H1 (cell line): ENCODE measurements at regions not wholly inside any gene's neighbourhood (a gene's known extent, or its start where the extent isn't known, plus 50 kb on each side); places are given as distances from the start of the nearest gene placed in this dataset.

Source experiments
- CTCF ChIA-PET: fragments of 300-600 bp; sonication (Branson Sonifier 250); formaldehyde crosslinking; loops from one replicate; lab custom pipeline; 2021; ENCODE audit not compliant: partially characterized antibody; lab: Charles Lee
- POLR2A ChIA-PET: fragments of 300-600 bp; sonication (Branson Sonifier 250); formaldehyde crosslinking; loops from one replicate; lab custom pipeline; 2021; ENCODE audit warnings: inconsistent platforms; ENCODE audit not compliant: partially characterized antibody; lab: Charles Lee
- DNase-seq, 2 experiments: peaks; one replicate each; pipeline versions ENCODE4 v3.0.0 to v3.0.0-alpha.2; 2010 to 2022; ENCODE audit warnings: low spot score in 2 of 2, low read depth in 1 of 2, mixed read lengths in 1 of 2
- FAIRE-seq: peaks from 2 replicates; lab custom pipeline; 2011; peaks lifted over from hg19 to GRCh38; lab: Jason Lieb, UNC
- H2AFZ ChIP-seq: 2 replicates; pipeline ENCODE4 v1.8.1; 2012; ENCODE audit warnings: low read length, inconsistent platforms
- H2AK5ac ChIP-seq: 2 replicates; pipeline ENCODE4 v1.6.1; 2013; ENCODE audit warnings: low read depth, low read length
- H2BK120ac ChIP-seq: replicated peaks from 2 replicates; pipeline ENCODE3; 2013; ENCODE audit warnings: low read depth, low read length, inconsistent platforms
- H2BK12ac ChIP-seq: 2 replicates; pipeline ENCODE4 v1.6.1; 2013; ENCODE audit warnings: low read depth, low read length
- H2BK15ac ChIP-seq: 2 replicates; pipeline ENCODE4 v1.6.1; 2013; ENCODE audit warnings: low read length
- H2BK20ac ChIP-seq: 2 replicates; pipeline ENCODE4 v1.6.1; 2013; ENCODE audit warnings: low read length
- H2BK5ac ChIP-seq: 2 replicates; pipeline ENCODE4 v1.6.1; 2013; ENCODE audit warnings: low read depth, low read length
- H3K14ac ChIP-seq: 2 replicates; pipeline ENCODE4 v1.6.1; 2013; ENCODE audit warnings: inconsistent platforms; ENCODE audit not compliant: insufficient read length
- H3K18ac ChIP-seq: 2 replicates; pipeline ENCODE4 v1.6.1; 2013; ENCODE audit warnings: low read length; ENCODE audit errors: extremely low read depth
- H3K23ac ChIP-seq: 2 replicates; pipeline ENCODE4 v1.6.1; 2013; ENCODE audit warnings: inconsistent platforms; ENCODE audit not compliant: insufficient read length
- H3K23me2 ChIP-seq: 2 replicates; pipeline ENCODE4 v1.6.1; 2013; ENCODE audit warnings: low read depth, low read length
- H3K27ac ChIP-seq: 2 replicates; pipeline ENCODE4 v1.6.1; 2011; ENCODE audit warnings: low read depth, low read length, inconsistent platforms
- H3K27me3 ChIP-seq, 4 experiments: replicated peaks in 1 of 4; 1 replicate in 1 of 4; 2 replicates in 3 of 4; pipeline versions ENCODE4 v1.6.1 to v1.8.1; 2011 to 2013; ENCODE audit warnings: low read length in 3 of 4, mild to moderate bottlenecking in 3 of 4, inconsistent platforms in 2 of 4, mixed read lengths in 2 of 4, moderate library complexity in 1 of 4; ENCODE audit not compliant: control insufficient read depth in 3 of 4, insufficient read depth in 3 of 4; ENCODE audit errors: extremely low read depth in 1 of 4
- H3K36me3 ChIP-seq, 4 experiments: 2 replicates each; pipeline versions ENCODE4 v1.6.1 to v1.8.1; 2011 to 2013; ENCODE audit warnings: mild to moderate bottlenecking in 4 of 4, low read length in 3 of 4, moderate library complexity in 2 of 4, control low read depth in 1 of 4, inconsistent platforms in 1 of 4; ENCODE audit not compliant: insufficient read depth in 4 of 4, control insufficient read depth in 2 of 4
- H3K4ac ChIP-seq: replicated peaks from 2 replicates; pipeline ENCODE3; 2013; ENCODE audit warnings: low read length, low read depth, mixed read lengths, inconsistent platforms; ENCODE audit not compliant: insufficient read length
- H3K4me1 ChIP-seq, 4 experiments: replicated peaks in 1 of 4; 1 replicate in 1 of 4; 2 replicates in 3 of 4; pipeline versions ENCODE4 v1.6.1 to v1.8.1; 2011 to 2013; ENCODE audit warnings: low read length in 3 of 4, inconsistent platforms in 2 of 4, mixed read lengths in 1 of 4; ENCODE audit not compliant: insufficient read depth in 4 of 4, control insufficient read depth in 3 of 4
- H3K4me2 ChIP-seq, 2 experiments: 2 replicates each; pipeline versions ENCODE4 v1.6.1 to v1.8.1; 2011 to 2013; ENCODE audit warnings: low read depth in 2 of 2, low read length in 2 of 2, control low read depth in 1 of 2, inconsistent platforms in 1 of 2, mild to moderate bottlenecking in 1 of 2; ENCODE audit not compliant: insufficient read depth in 1 of 2
- H3K4me3 ChIP-seq, 4 experiments: fragments of 200-600, 300-600 bp in 1 of 4; sonication (generic), shearing (Covaris generic), sonication (Bioruptor Twin) in 1 of 4; 2 replicates each; pipeline versions ENCODE4 v1.5.1 to v1.8.1; 2011 to 2016; ENCODE audit warnings: low read length in 4 of 4, low read depth in 3 of 4, control low read depth in 2 of 4, inconsistent platforms in 2 of 4, mild to moderate bottlenecking in 2 of 4, mixed read lengths in 1 of 4, moderate library complexity in 1 of 4; ENCODE audit not compliant: insufficient read depth in 2 of 4; ENCODE audit errors: extremely low read depth in 1 of 4
- H3K56ac ChIP-seq: replicated peaks from 2 replicates; pipeline ENCODE3; 2013; ENCODE audit warnings: low read depth, mild to moderate bottlenecking, mixed read lengths, low read length, inconsistent platforms; ENCODE audit not compliant: insufficient read length
- H3K79me1 ChIP-seq: 2 replicates; pipeline ENCODE4 v1.6.1; 2013; ENCODE audit warnings: low read depth, low read length, control low read depth
- H3K79me2 ChIP-seq, 2 experiments: 2 replicates each; pipeline versions ENCODE4 v1.6.1 to v1.8.1; 2012 to 2013; ENCODE audit warnings: low read length in 2 of 2, mild to moderate bottlenecking in 2 of 2, inconsistent platforms in 1 of 2; ENCODE audit not compliant: insufficient read depth in 2 of 2, control insufficient read depth in 1 of 2
- H3K9ac ChIP-seq, 4 experiments: replicated peaks in 1 of 4; 1 replicate in 1 of 4; 2 replicates in 3 of 4; pipeline versions ENCODE4 v1.6.1 to v1.8.1; 2011 to 2013; ENCODE audit warnings: low read depth in 3 of 4, low read length in 3 of 4, control low read depth in 2 of 4, mild to moderate bottlenecking in 2 of 4, moderate library complexity in 2 of 4, inconsistent platforms in 1 of 4; ENCODE audit errors: extremely low read depth in 1 of 4
- H3K9me3 ChIP-seq, 2 experiments: 2 replicates each; pipeline versions ENCODE4 v1.6.1 to v1.8.1; 2012 to 2013; ENCODE audit warnings: mild to moderate bottlenecking in 2 of 2, moderate library complexity in 2 of 2, control low read depth in 1 of 2, inconsistent platforms in 1 of 2, low read depth in 1 of 2, low read length in 1 of 2, mixed read lengths in 1 of 2; ENCODE audit not compliant: insufficient read depth in 2 of 2
- H4K20me1 ChIP-seq, 2 experiments: replicated peaks in 1 of 2; 2 replicates each; pipeline versions ENCODE3 to v1.8.1; 2011 to 2013; ENCODE audit warnings: inconsistent platforms in 2 of 2, low read length in 2 of 2, mild to moderate bottlenecking in 1 of 2; ENCODE audit not compliant: insufficient read depth in 2 of 2, control insufficient read depth in 1 of 2
- H4K5ac ChIP-seq: 2 replicates; pipeline ENCODE4 v1.6.1; 2013; ENCODE audit warnings: low read length, low read depth, mixed read lengths, inconsistent platforms; ENCODE audit not compliant: insufficient read length
- H4K8ac ChIP-seq: 2 replicates; pipeline ENCODE4 v1.8.0; 2013; ENCODE audit warnings: mild to moderate bottlenecking, moderate library complexity, low read length, inconsistent platforms; ENCODE audit not compliant: insufficient read depth; ENCODE audit errors: extremely low read depth
- H4K91ac ChIP-seq: replicated peaks from 2 replicates; pipeline ENCODE3; 2013; ENCODE audit warnings: low read length, mixed read lengths, inconsistent platforms; ENCODE audit not compliant: insufficient read length
- KDM4A ChIP-seq: IDR thresholded peaks from one replicate; pipeline ENCODE4 v1.7.1; 2012; ENCODE audit warnings: low read depth, mild to moderate bottlenecking, moderate library complexity, low read length, inconsistent platforms; ENCODE audit not compliant: severe bottlenecking
- MAFK ChIP-seq: IDR thresholded peaks from 2 replicates; pipeline ENCODE4 v1.6.1; 2012; ENCODE audit warnings: low read depth, mild to moderate bottlenecking, improper control_type of control experiment, low read length
- POLR2AphosphoS5 ChIP-seq: IDR thresholded peaks from 2 replicates; pipeline ENCODE4 v1.6.1; 2011; ENCODE audit warnings: low read depth, low read length
- RAD21 ChIP-seq, 2 experiments: IDR thresholded peaks in 1 of 2; conservative IDR thresholded peaks in 1 of 2; 2 replicates each; pipeline ENCODE4 v1.6.1; 2011; ENCODE audit warnings: low read depth in 2 of 2, low read length in 2 of 2, improper control_type of control experiment in 1 of 2, inconsistent platforms in 1 of 2, mild to moderate bottlenecking in 1 of 2, moderate library complexity in 1 of 2
- SAP30 ChIP-seq: fragments of 300-600 bp; sonication (generic); IDR thresholded peaks from 2 replicates; pipeline ENCODE4 v1.7.1; 2012; ENCODE audit warnings: low read length, moderate library complexity, mild to moderate bottlenecking, inconsistent platforms; ENCODE audit not compliant: insufficient read depth, insufficient replicate concordance
- WGBS, 2 experiments: shearing (Covaris generic) in 1 of 2; methylation state at CpG; one replicate each; pipeline versions ENCODE4 v1.1.6 to v1.1.7; 2013 to 2015; ENCODE audit warnings: low lambda C conversion rate in 2 of 2, mixed read lengths in 2 of 2, inconsistent platforms in 1 of 2, low coverage in 1 of 2, missing lambda C conversion rate in 1 of 2; ENCODE audit not compliant: insufficient replicate concordance in 2 of 2, insufficient coverage in 1 of 2, insufficient read length in 1 of 2; ENCODE audit errors: extremely low coverage in 1 of 2, missing lambda C conversion rate in 1 of 2; 5-methylcytosine and 5-hydroxymethylcytosine counted together
- TF ChIP-seq, protein P1 (sequence below), 3 experiments: IDR thresholded peaks; 1 replicate in 2 of 3; 2 replicates in 1 of 3; pipeline versions ENCODE4 v1.5.1 to v1.6.1; 2011; ENCODE audit warnings: low read length in 3 of 3, mild to moderate bottlenecking in 3 of 3, inconsistent platforms in 2 of 3, low read depth in 1 of 3, moderate library complexity in 1 of 3; ENCODE audit not compliant: insufficient read depth in 1 of 3; ENCODE audit errors: control extremely low read depth in 1 of 3

DNA sequence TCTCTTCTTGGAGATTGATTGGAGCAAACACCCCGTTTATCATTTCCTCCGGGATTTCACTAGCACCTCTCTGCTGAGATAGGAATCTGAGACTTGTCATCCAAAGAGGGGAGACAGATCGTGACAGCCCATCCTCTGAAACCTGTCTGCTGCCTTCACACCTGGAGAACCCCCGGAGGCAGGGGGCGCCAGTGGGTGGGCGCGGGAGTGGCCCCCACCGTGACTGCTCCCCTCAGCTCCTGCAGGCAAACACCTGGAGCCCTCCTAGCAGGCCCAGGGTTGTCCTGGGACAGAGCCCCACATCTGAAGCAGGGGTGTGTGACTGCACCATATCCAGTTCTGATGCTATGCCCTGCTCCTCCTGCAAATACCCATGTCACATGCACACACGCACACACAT lies 209.5 kb upstream of the POU3F1 start:
- H4K8ac ChIP-seq: no peak overlapping the region
- DNase-seq (peak in 1 of 2 experiments; percentile 55), FAIRE-seq (no peak)
- no peaks in the 10 kb centered on the region for H3K79me2 ChIP-seq
- no peak overlapping the region for H3K56ac ChIP-seq
- no peak overlapping the region for H3K4me3 ChIP-seq
- H3K9ac ChIP-seq: no peak overlapping the region
- H2BK12ac ChIP-seq: peak overlapping the region; percentile 82; the same call in 1 of the 2 replicates
- TF ChIP-seq MAFK (no peak), SAP30 (no peak), POLR2AphosphoS5 (no peak), KDM4A (no peak), RAD21 (IDR thresholded peaks at IDR 0.05 in 1 of 2, conservative IDR thresholded peaks at IDR 0.05 in 1 of 2; ENCODE audit: low read depth in 2 of 2, low read length in 2 of 2) (peak; percentile 8 to 53; a peak in 2 of 4 replicates)
- TF ChIP-seq, protein P1, sequence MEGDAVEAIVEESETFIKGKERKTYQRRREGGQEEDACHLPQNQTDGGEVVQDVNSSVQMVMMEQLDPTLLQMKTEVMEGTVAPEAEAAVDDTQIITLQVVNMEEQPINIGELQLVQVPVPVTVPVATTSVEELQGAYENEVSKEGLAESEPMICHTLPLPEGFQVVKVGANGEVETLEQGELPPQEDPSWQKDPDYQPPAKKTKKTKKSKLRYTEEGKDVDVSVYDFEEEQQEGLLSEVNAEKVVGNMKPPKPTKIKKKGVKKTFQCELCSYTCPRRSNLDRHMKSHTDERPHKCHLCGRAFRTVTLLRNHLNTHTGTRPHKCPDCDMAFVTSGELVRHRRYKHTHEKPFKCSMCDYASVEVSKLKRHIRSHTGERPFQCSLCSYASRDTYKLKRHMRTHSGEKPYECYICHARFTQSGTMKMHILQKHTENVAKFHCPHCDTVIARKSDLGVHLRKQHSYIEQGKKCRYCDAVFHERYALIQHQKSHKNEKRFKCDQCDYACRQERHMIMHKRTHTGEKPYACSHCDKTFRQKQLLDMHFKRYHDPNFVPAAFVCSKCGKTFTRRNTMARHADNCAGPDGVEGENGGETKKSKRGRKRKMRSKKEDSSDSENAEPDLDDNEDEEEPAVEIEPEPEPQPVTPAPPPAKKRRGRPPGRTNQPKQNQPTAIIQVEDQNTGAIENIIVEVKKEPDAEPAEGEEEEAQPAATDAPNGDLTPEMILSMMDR (IDR thresholded peaks at IDR 0.05; ENCODE audit: control extremely low read depth in 1 of 3, insufficient read depth in 1 of 3, low read depth in 1 of 3, low read length in 3 of 3): peak; percentile 9 to 46 (median 40); a peak in 2 of 4 replicates
- H3K14ac ChIP-seq: no peak overlapping the region
- H3K23ac ChIP-seq: no peak overlapping the region
- H3K9me3 ChIP-seq: peaks cover 0 to 5% of the 10 kb centered on the region in 2 experiments; a peak in 2 of 4 replicates
- no peak overlapping the region for H2BK120ac ChIP-seq
- no peak overlapping the region for H3K4ac ChIP-seq
- no peaks in the 10 kb centered on the region for H3K36me3 ChIP-seq
- WGBS, 2 experiments: 76% methylated on average over 9 of the region's 9 CpGs; no CpG with 5 or more reads in 1 of the 2 experiments
- H3K18ac ChIP-seq: peak overlapping the region; percentile 52; the same call in 1 of the 2 replicates
- H3K79me1 ChIP-seq: no peaks in the 10 kb centered on the region; the same call in 1 of the 2 replicates
- no peak overlapping the region; the same call in 1 of the 2 replicates for H2BK5ac ChIP-seq
- H2AFZ ChIP-seq: no peak overlapping the region
- H2AK5ac ChIP-seq: no peak overlapping the region
- H3K27ac ChIP-seq: no peak overlapping the region
- no peaks in the 10 kb centered on the region for H4K20me1 ChIP-seq
- no peak overlapping the region for H3K4me2 ChIP-seq
- no peaks in the 10 kb centered on the region; the same call in 1 of the 2 replicates for H3K23me2 ChIP-seq
- no peak overlapping the region for H2BK15ac ChIP-seq
- CTCF ChIA-PET: interaction anchor here (0.6 to 2.0 kb wide), 10 partner anchors 8 to 853 kb away, joined by 3 to 6 read pairs (median 4); no protein-coding TSS in a partner anchor
- no peak overlapping the region for H4K5ac ChIP-seq
- H3K4me1 ChIP-seq: peaks cover 0 to 3% (median 0%) of the 10 kb centered on the region in 4 experiments; a peak in 3 of 7 replicates
- POLR2A ChIA-PET: no interaction called here
- H3K27me3 ChIP-seq: peaks cover 0 to 2% (median 2%) of the 10 kb centered on the region in 4 experiments; a peak in 2 of 7 replicates
- H4K91ac ChIP-seq: peak overlapping the region; percentile 57
- peak overlapping the region; percentile 82; the same call in 1 of the 2 replicates for H2BK20ac ChIP-seq
